K562 (cell line): ENCODE measurements at regions not wholly inside any gene's neighbourhood (a gene's known extent, or its start where the extent isn't known, plus 50 kb on each side); places are given as distances from the start of the nearest gene placed in this dataset.

ENCODE experiments used
- ATAC-seq: fragments of 200-7000 bp; cut with Tn5 transposase; 3 replicates; pipeline ENCODE4 v1.9.1; 2020; ENCODE audit warnings: moderate library complexity
- BruUV-seq: library from RNA; stranded (reverse); fragments of 400-500 nt; replicated peaks from 2 replicates; lab custom pipeline; 2021; lab: Mats Ljungman, UMichigan
- CTCF ChIA-PET: fragments of 300-600 bp; formaldehyde crosslinking; extraction: SDS; loops from one replicate; lab custom pipeline; 2021; ENCODE audit warnings: low intra/inter-chr PET ratio; lab: Yijun Ruan, JAX
- POLR2A ChIA-PET: fragments of 300-600, 350-650 bp; sonication (Branson Sonifier 250); formaldehyde crosslinking; extraction: SDS; loops from one replicate; lab custom pipeline; 2021; ENCODE audit warnings: antibody characterized with exemption, inconsistent platforms; lab: Yijun Ruan, JAX
- DNase-seq, 4 experiments: peaks; one replicate each; pipeline versions ENCODE4 v3.0.0 to v3.0.0-alpha.2; 2011 to 2018; ENCODE audit warnings: low spot score in 3 of 4, mixed read lengths in 3 of 4; ENCODE audit errors: extremely low read depth in 1 of 4
- FAIRE-seq: peaks from 2 replicates; lab custom pipeline; 2011; peaks lifted over from hg19 to GRCh38; lab: Jason Lieb, UNC
- H2AFZ ChIP-seq: 2 replicates; pipeline ENCODE4 v1.6.0; 2011; ENCODE audit warnings: low read depth, low read length, control low read depth, inconsistent platforms
- H3K27ac ChIP-seq: fragments of 200-600 bp; 3 replicates; pipeline ENCODE4 v1.8.0; 2011; ENCODE audit warnings: low read depth, mild to moderate bottlenecking, control low read depth, inconsistent platforms, low read length, moderate library complexity, mixed read lengths; ENCODE audit errors: extremely low read depth
- H3K27me3 ChIP-seq, 2 experiments: fragments of 300-600 bp in 1 of 2; 2 replicates in 1 of 2; 3 replicates in 1 of 2; pipeline versions ENCODE4 v1.6.0 to v1.8.0; 2011; ENCODE audit warnings: inconsistent platforms in 2 of 2, low read length in 2 of 2, mild to moderate bottlenecking in 1 of 2, mixed read lengths in 1 of 2, moderate library complexity in 1 of 2; ENCODE audit not compliant: control insufficient read depth in 2 of 2, insufficient read depth in 2 of 2
- H3K36me3 ChIP-seq: fragments of 300-600 bp; 3 replicates; pipeline ENCODE4 v1.8.0; 2011; ENCODE audit warnings: mild to moderate bottlenecking, low read length, inconsistent platforms; ENCODE audit not compliant: control insufficient read depth, insufficient read depth
- H3K4me1 ChIP-seq, 2 experiments: fragments of 200-600 bp in 1 of 2; replicated peaks in 1 of 2; 2 replicates in 1 of 2; 3 replicates in 1 of 2; pipeline versions ENCODE4 v1.5.1 to v1.8.0; 2011; ENCODE audit warnings: inconsistent platforms in 2 of 2, low read length in 2 of 2, mild to moderate bottlenecking in 1 of 2, mixed read lengths in 1 of 2, moderate library complexity in 1 of 2; ENCODE audit not compliant: control insufficient read depth in 2 of 2, insufficient read depth in 2 of 2
- H3K4me2 ChIP-seq: 2 replicates; pipeline ENCODE4 v1.6.1; 2011; ENCODE audit warnings: low read length, control low read depth, inconsistent platforms, mixed read lengths; ENCODE audit not compliant: insufficient read depth
- H3K4me3 ChIP-seq: fragments of 200-600 bp; sonication (generic), shearing (Covaris generic); 2 replicates; pipeline ENCODE4 v1.5.1; 2016; ENCODE audit warnings: control low read depth, inconsistent platforms
- H3K79me2 ChIP-seq: fragments of 200-600 bp; 3 replicates; pipeline ENCODE4 v1.8.0; 2011; ENCODE audit warnings: low read length, inconsistent platforms; ENCODE audit not compliant: control insufficient read depth, insufficient read depth
- H3K9ac ChIP-seq, 2 experiments: 2 replicates each; pipeline versions ENCODE4 v1.6.0 to v1.6.1; 2011; ENCODE audit warnings: low read depth in 2 of 2, low read length in 2 of 2, control low read depth in 1 of 2, inconsistent platforms in 1 of 2, mild to moderate bottlenecking in 1 of 2, mixed read lengths in 1 of 2; ENCODE audit not compliant: insufficient read depth in 1 of 2
- H3K9me1 ChIP-seq: one replicate; pipeline ENCODE4 v1.6.0; 2011; ENCODE audit warnings: inconsistent platforms, mild to moderate bottlenecking, low read length, moderate library complexity; ENCODE audit not compliant: control insufficient read depth, insufficient read depth
- H3K9me3 ChIP-seq: replicated peaks from 2 replicates; pipeline ENCODE4 v1.5.1; 2011; ENCODE audit warnings: low read depth, low read length, inconsistent platforms; ENCODE audit not compliant: control insufficient read depth, insufficient read depth
- H4K20me1 ChIP-seq: replicated peaks from 2 replicates; pipeline ENCODE4 v1.6.1; 2011; ENCODE audit warnings: low read length, inconsistent platforms, mixed read lengths; ENCODE audit not compliant: control insufficient read depth, insufficient read depth
- ASH1L ChIP-seq: fragments of 450-650 bp; IDR thresholded peaks from 2 replicates; pipeline ENCODE4 v1.6.1; 2018; ENCODE audit warnings: borderline replicate concordance, mild to moderate bottlenecking, low read depth; ENCODE audit not compliant: partially characterized antibody
- E2F8 ChIP-seq: fragments of 450-650 bp; IDR thresholded peaks from 2 replicates; pipeline ENCODE4 v1.7.1; 2018; ENCODE audit warnings: mild to moderate bottlenecking, low read depth; ENCODE audit not compliant: partially characterized antibody
- EWSR1 ChIP-seq: fragments of 450-650 bp; IDR thresholded peaks from 2 replicates; pipeline ENCODE4 v1.6.1; 2018; ENCODE audit warnings: borderline replicate concordance, mild to moderate bottlenecking, low read depth, moderate library complexity; ENCODE audit not compliant: partially characterized antibody
- FOXA1 ChIP-seq: fragments of 450-650 bp; IDR thresholded peaks from 2 replicates; pipeline ENCODE4 v1.6.1; 2016; ENCODE audit warnings: mild to moderate bottlenecking, borderline replicate concordance
- FOXK2 ChIP-seq, 2 experiments: fragments of 450-650 bp; IDR thresholded peaks in 1 of 2; conservative IDR thresholded peaks in 1 of 2; 2 replicates each; pipeline ENCODE4 v1.6.1; 2016; ENCODE audit warnings: low read depth in 2 of 2, mild to moderate bottlenecking in 1 of 2
- GTF2F1 ChIP-seq: IDR thresholded peaks from 2 replicates; pipeline ENCODE4 v1.6.1; 2011; ENCODE audit warnings: low read depth, low read length, improper control_type of control experiment
- HCFC1 ChIP-seq: IDR thresholded peaks from 2 replicates; pipeline ENCODE4 v1.6.1; 2012; ENCODE audit warnings: low read depth, low read length, improper control_type of control experiment
- HNRNPH1 ChIP-seq: fragments of 200-400 bp; formaldehyde crosslinking; optimal IDR thresholded peaks from 2 replicates; pipeline ENCODE3; 2017; ENCODE audit warnings: low read depth, mild to moderate bottlenecking, low read length, moderate library complexity
- HOXB6 ChIP-seq: fragments of 250-450 bp; sonication (Bioruptor Pico); IDR thresholded peaks from 2 replicates; pipeline ENCODE4 v1.5.1; 2022; ENCODE audit warnings: mild to moderate bottlenecking, borderline replicate concordance
- SLC30A9 ChIP-seq: fragments of 250-450 bp; sonication (Bioruptor Pico); IDR thresholded peaks from 2 replicates; pipeline ENCODE4 v1.8.0; 2022; ENCODE audit warnings: mild to moderate bottlenecking, moderate library complexity
- SMARCA4 ChIP-seq: fragments of 450-650 bp; IDR thresholded peaks from 2 replicates; pipeline ENCODE4 v1.6.1; 2016
- TAF1 ChIP-seq: IDR thresholded peaks from 2 replicates; pipeline ENCODE4 v1.6.1; 2011; ENCODE audit warnings: mild to moderate bottlenecking, low read length, moderate library complexity; ENCODE audit not compliant: insufficient read depth, control insufficient read depth, severe bottlenecking; ENCODE audit errors: extremely low read depth
- TEAD2 ChIP-seq: fragments of 450-650 bp; IDR thresholded peaks from 2 replicates; pipeline ENCODE4 v1.6.1; 2016; ENCODE audit warnings: missing genetic modification characterization, control low read depth, missing compliant biosample characterization
- ZNF384 ChIP-seq: IDR thresholded peaks from 2 replicates; pipeline ENCODE4 v1.6.1; 2012; ENCODE audit warnings: low read depth, low read length, improper control_type of control experiment
- WGBS: fragments of 100-300 bp; shearing (Covaris generic); methylation state at CpG from one replicate; pipeline ENCODE4 v1.1.6; 2016; ENCODE audit warnings: low coverage, mixed read lengths; ENCODE audit not compliant: insufficient coverage; ENCODE audit errors: missing lambda C conversion rate; 5-methylcytosine and 5-hydroxymethylcytosine counted together
- in situ Hi-C: fragments of 300-500 bp; cut with MboI; formaldehyde crosslinking; loops from 4 replicates; pipeline ENCODE4 v1.15.0; 2018; ENCODE audit warnings: inconsistent platforms, mixed read lengths
- intact Hi-C: fragments of 100-400 bp; cut with micrococcal nuclease; formaldehyde crosslinking; loops from 2 replicates; pipeline ENCODE4 v1.14.2; 2022
- TF ChIP-seq, protein P1 (sequence below): fragments of 250-450 bp; sonication (Bioruptor Pico); IDR thresholded peaks from 2 replicates; pipeline ENCODE4 v1.8.0; 2022; ENCODE audit warnings: moderate library complexity, mild to moderate bottlenecking, inconsistent platforms

- Histone ChIP-seq H3K79me2 (no peaks in the 10 kb centered on the region), H3K4me2 (no peak overlapping the region), H3K36me3 (no peaks in the 10 kb centered on the region), H2AFZ (no peak overlapping the region), H3K9ac (no peak overlapping the region), H3K9me3 (no peaks in the 10 kb centered on the region), H4K20me1 (no peaks in the 10 kb centered on the region), H3K4me1 (no peaks in the 10 kb centered on the region), H3K27me3 (no peaks in the 10 kb centered on the region), H3K27ac (no peak overlapping the region), H3K9me1 (no peaks in the 10 kb centered on the region), H3K4me3 (no peak overlapping the region)
- 0% methylated on average over 3 of the region's 3 CpGs for WGBS
- DNase-seq: no peak
- BruUV-seq: no TSS peak
- CTCF ChIA-PET: no interaction called here
- POLR2A ChIA-PET: no interaction called here
- no peak for FAIRE-seq
- no peak for ATAC-seq
- in situ Hi-C loops (no loop called here), intact Hi-C loops (no loop called here)
- no peak for TF ChIP-seq GTF2F1
- no peak for TF ChIP-seq TEAD2 (tag)
Observed at GRCh38 chr20:11445161-11445560, 472.5 kb upstream of the BTBD3 start.

DNA sequence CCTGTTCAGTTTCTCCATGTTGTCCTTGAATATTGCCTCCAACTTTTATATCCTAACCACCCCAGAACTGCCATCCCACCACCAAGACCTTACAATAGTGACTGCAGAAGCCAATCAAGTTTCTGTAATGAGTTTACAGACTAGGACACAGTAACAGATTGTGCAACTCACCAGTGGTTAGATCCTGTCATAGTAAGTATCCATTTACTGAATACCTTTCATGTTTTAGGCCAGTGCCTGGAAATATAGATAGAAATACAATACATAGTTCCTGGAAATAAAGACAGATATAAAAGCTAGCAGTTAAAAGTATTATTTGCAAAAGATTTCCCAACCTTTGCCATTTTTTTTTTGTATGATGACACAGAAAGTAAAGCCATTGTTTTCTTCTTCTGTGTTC is 471.8 kb upstream of the BTBD3 start:
- no peak overlapping the region for H3K9ac ChIP-seq
- FAIRE-seq (no peak), ATAC-seq (no peak), DNase-seq (no peak)
- intact Hi-C loops: no loop called here
- H2AFZ ChIP-seq: no peak overlapping the region
- no TSS peak for BruUV-seq
- in situ Hi-C loops: no loop called here
- no peak overlapping the region for H3K4me3 ChIP-seq
- no peak overlapping the region for H3K4me2 ChIP-seq
- H3K27me3 ChIP-seq: no peaks in the 10 kb centered on the region
- no peaks in the 10 kb centered on the region for H4K20me1 ChIP-seq
- CTCF ChIA-PET: no interaction called here
- no peaks in the 10 kb centered on the region for H3K36me3 ChIP-seq
- no peak overlapping the region for H3K27ac ChIP-seq
- no peaks in the 10 kb centered on the region for H3K9me3 ChIP-seq
- no peaks in the 10 kb centered on the region for H3K79me2 ChIP-seq
- no peaks in the 10 kb centered on the region for H3K4me1 ChIP-seq
- POLR2A ChIA-PET: no interaction called here
- H3K9me1 ChIP-seq: no peaks in the 10 kb centered on the region
- no peak for TF ChIP-seq HOXB6 (CRISPR knock-in tag)
- TF ChIP-seq HCFC1: no peak
- TF ChIP-seq EWSR1: no peak
- no peak for TF ChIP-seq SLC30A9 (CRISPR knock-in tag)
- TF ChIP-seq ASH1L: no peak
- no peak for TF ChIP-seq HNRNPH1
- TF ChIP-seq TAF1: no peak
- TF ChIP-seq ZNF384: no peak
- TF ChIP-seq FOXA1: no peak
- TF ChIP-seq FOXK2 (conservative IDR thresholded peaks at IDR 0.05 in 1 of 2, IDR thresholded peaks at IDR 0.05 in 1 of 2; ENCODE audit: low read depth in 2 of 2): no peak
- TF ChIP-seq E2F8: no peak
- TF ChIP-seq SMARCA4: no peak
- TF ChIP-seq, protein P1, sequence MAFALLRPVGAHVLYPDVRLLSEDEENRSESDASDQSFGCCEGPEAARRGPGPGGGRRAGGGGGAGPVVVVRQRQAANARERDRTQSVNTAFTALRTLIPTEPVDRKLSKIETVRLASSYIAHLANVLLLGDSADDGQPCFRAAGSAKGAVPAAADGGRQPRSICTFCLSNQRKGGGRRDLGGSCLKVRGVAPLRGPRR (CRISPR knock-in tag): no peak
